WTC11 (cell line): ENCODE measurements at regions not wholly inside any gene's neighbourhood (a gene's known extent, or its start where the extent isn't known, plus 50 kb on each side); places are given as distances from the start of the nearest gene placed in this dataset.

ENCODE experiments used
- ATAC-seq: fragments of 200-7000 bp; cut with Tn5 transposase; 2 replicates; pipeline ENCODE4 v1.10.0; 2021; ENCODE audit warnings: mild to moderate bottlenecking, moderate library complexity
- CTCF ChIA-PET: fragments of 300-600 bp; sonication (Branson Sonifier 250); formaldehyde crosslinking; loops from one replicate; lab custom pipeline; 2021; ENCODE audit warnings: antibody characterized with exemption; lab: Charles Lee
- POLR2A ChIA-PET: fragments of 350-600 bp; sonication (Branson Sonifier 250); formaldehyde crosslinking; loops from one replicate; lab custom pipeline; 2021; ENCODE audit warnings: antibody characterized with exemption; lab: Charles Lee
- DNase-seq: peaks from one replicate; pipeline ENCODE4 v3.0.0; 2021; ENCODE audit warnings: low spot score
- H3K27ac Mint-ChIP-seq: 2 replicates; pipeline ENCODE4 v1.8.0; 2021; ENCODE audit warnings: mixed read lengths
- H3K27me3 Mint-ChIP-seq: 2 replicates; pipeline ENCODE4 v1.8.0; 2021; ENCODE audit warnings: low read depth, mild to moderate bottlenecking, moderate library complexity, mixed read lengths
- H3K36me3 Mint-ChIP-seq: 2 replicates; pipeline ENCODE4 v1.8.0; 2021; ENCODE audit warnings: mixed read lengths
- H3K4me1 Mint-ChIP-seq: 2 replicates; pipeline ENCODE4 v1.8.0; 2022; ENCODE audit warnings: mixed read lengths
- H3K4me3 Mint-ChIP-seq: 2 replicates; pipeline ENCODE4 v1.8.0; 2021; ENCODE audit warnings: mild to moderate bottlenecking, moderate library complexity, mixed read lengths
- H3K9me3 Mint-ChIP-seq: 2 replicates; pipeline ENCODE4 v1.8.0; 2021; ENCODE audit warnings: mixed read lengths
- ELF4 ChIP-seq: sonication (generic); formaldehyde crosslinking; IDR thresholded peaks from 2 replicates; pipeline ENCODE4 v1.8.1; 2022; ENCODE audit warnings: low read depth, mild to moderate bottlenecking, moderate library complexity, missing genetic modification reagents
- ESRRA ChIP-seq: sonication (generic); formaldehyde crosslinking; IDR thresholded peaks from 2 replicates; pipeline ENCODE4 v1.8.1; 2022; ENCODE audit warnings: mild to moderate bottlenecking, missing genetic modification reagents, borderline replicate concordance
- IRF2 ChIP-seq: sonication (generic); formaldehyde crosslinking; IDR thresholded peaks from 2 replicates; pipeline ENCODE4 v1.8.0; 2022; ENCODE audit warnings: low read depth, missing genetic modification reagents, borderline replicate concordance
- JAZF1 ChIP-seq: fragments of 250-450 bp; sonication (Bioruptor Pico); IDR thresholded peaks from 2 replicates; pipeline ENCODE4 v1.9.0; 2021; ENCODE audit warnings: moderate library complexity, mild to moderate bottlenecking, inconsistent platforms
- SMAD4 ChIP-seq: sonication (generic); formaldehyde crosslinking; IDR thresholded peaks from 2 replicates; pipeline ENCODE4 v1.8.0; 2022; ENCODE audit warnings: mild to moderate bottlenecking, missing genetic modification reagents
- TEAD1 ChIP-seq: sonication (generic); formaldehyde crosslinking; IDR thresholded peaks from 2 replicates; pipeline ENCODE4 v1.8.0; 2022; ENCODE audit warnings: mild to moderate bottlenecking, missing genetic modification reagents
- TP53 ChIP-seq: sonication (generic); formaldehyde crosslinking; IDR thresholded peaks from 2 replicates; pipeline ENCODE4 v1.8.1; 2023; ENCODE audit warnings: mild to moderate bottlenecking, missing genetic modification reagents
- ZNF263 ChIP-seq: sonication (generic); formaldehyde crosslinking; IDR thresholded peaks from 2 replicates; pipeline ENCODE4 v1.8.1; 2022; ENCODE audit warnings: low read depth, mild to moderate bottlenecking, moderate library complexity, missing genetic modification reagents
- TF ChIP-seq, protein P1 (sequence below): fragments of 250-450 bp; sonication (Bioruptor Pico); IDR thresholded peaks from 2 replicates; pipeline ENCODE4 v1.9.0; 2021; ENCODE audit warnings: mild to moderate bottlenecking, borderline replicate concordance
- TF ChIP-seq, protein P2 (sequence below): sonication (generic); formaldehyde crosslinking; IDR thresholded peaks from 2 replicates; pipeline ENCODE4 v1.8.0; 2022; ENCODE audit warnings: missing genetic modification reagents
- TF ChIP-seq, protein P3 (sequence below): fragments of 250-450 bp; sonication (Bioruptor Pico); conservative IDR thresholded peaks from 2 replicates; pipeline ENCODE4 v1.9.0; 2021; ENCODE audit warnings: mild to moderate bottlenecking
- TF ChIP-seq, protein P4 (sequence below): fragments of 250-450 bp; sonication (Bioruptor Pico); IDR thresholded peaks from 2 replicates; pipeline ENCODE4 v1.9.0; 2021; ENCODE audit warnings: moderate library complexity, mild to moderate bottlenecking, inconsistent platforms, borderline replicate concordance
- TF ChIP-seq, protein P5 (sequence below): sonication (generic); formaldehyde crosslinking; IDR thresholded peaks from 2 replicates; pipeline ENCODE4 v1.8.1; 2023; ENCODE audit warnings: mild to moderate bottlenecking, missing genetic modification reagents, moderate library complexity
- TF ChIP-seq, protein P6 (sequence below): sonication (generic); formaldehyde crosslinking; IDR thresholded peaks from 2 replicates; pipeline ENCODE4 v1.8.0; 2023; ENCODE audit warnings: missing genetic modification reagents, mild to moderate bottlenecking, borderline replicate concordance
- TF ChIP-seq, protein P7 (sequence below): sonication (generic); formaldehyde crosslinking; IDR thresholded peaks from 2 replicates; pipeline ENCODE4 v1.8.1; 2022; ENCODE audit warnings: low read depth, mild to moderate bottlenecking, moderate library complexity, missing genetic modification reagents, borderline replicate concordance

DNA sequence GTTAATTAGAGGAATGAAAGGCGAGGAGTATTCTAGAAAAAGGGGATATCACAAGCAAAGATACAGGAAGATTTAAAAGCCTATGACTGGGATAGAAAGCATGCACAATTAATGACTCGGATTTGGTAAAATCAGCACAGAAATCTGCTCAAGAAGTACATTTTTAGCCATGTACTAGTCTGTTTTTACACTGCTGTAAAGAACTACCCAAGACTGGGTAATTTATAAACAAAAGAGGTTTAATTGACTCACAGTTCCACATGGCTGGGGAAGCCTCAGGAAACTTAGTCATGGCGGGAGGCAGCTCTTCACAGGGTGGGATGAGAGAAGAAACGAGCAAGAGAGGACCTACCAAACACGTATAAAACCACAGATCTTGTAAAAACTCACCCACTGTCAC lies 716.3 kb upstream of the MDGA2 start:
- DNase-seq: no peak
- H3K27me3 Mint-ChIP-seq: no peaks in the 10 kb centered on the region; the same call in 1 of the 2 replicates
- H3K4me1 Mint-ChIP-seq: peaks cover 18% of the 10 kb centered on the region
- no peak overlapping the region for H3K4me3 Mint-ChIP-seq
- ChIA-PET CTCF (no interaction called here), POLR2A (no interaction called here)
- no peak overlapping the region for H3K27ac Mint-ChIP-seq
- TF ChIP-seq ELF4 (CRISPR knock-in tag) (no peak), JAZF1 (CRISPR knock-in tag) (no peak), TEAD1 (no peak), SMAD4 (CRISPR knock-in tag) (no peak), IRF2 (no peak), ESRRA (CRISPR knock-in tag) (no peak), TP53 (no peak)
- TF ChIP-seq, protein P1, sequence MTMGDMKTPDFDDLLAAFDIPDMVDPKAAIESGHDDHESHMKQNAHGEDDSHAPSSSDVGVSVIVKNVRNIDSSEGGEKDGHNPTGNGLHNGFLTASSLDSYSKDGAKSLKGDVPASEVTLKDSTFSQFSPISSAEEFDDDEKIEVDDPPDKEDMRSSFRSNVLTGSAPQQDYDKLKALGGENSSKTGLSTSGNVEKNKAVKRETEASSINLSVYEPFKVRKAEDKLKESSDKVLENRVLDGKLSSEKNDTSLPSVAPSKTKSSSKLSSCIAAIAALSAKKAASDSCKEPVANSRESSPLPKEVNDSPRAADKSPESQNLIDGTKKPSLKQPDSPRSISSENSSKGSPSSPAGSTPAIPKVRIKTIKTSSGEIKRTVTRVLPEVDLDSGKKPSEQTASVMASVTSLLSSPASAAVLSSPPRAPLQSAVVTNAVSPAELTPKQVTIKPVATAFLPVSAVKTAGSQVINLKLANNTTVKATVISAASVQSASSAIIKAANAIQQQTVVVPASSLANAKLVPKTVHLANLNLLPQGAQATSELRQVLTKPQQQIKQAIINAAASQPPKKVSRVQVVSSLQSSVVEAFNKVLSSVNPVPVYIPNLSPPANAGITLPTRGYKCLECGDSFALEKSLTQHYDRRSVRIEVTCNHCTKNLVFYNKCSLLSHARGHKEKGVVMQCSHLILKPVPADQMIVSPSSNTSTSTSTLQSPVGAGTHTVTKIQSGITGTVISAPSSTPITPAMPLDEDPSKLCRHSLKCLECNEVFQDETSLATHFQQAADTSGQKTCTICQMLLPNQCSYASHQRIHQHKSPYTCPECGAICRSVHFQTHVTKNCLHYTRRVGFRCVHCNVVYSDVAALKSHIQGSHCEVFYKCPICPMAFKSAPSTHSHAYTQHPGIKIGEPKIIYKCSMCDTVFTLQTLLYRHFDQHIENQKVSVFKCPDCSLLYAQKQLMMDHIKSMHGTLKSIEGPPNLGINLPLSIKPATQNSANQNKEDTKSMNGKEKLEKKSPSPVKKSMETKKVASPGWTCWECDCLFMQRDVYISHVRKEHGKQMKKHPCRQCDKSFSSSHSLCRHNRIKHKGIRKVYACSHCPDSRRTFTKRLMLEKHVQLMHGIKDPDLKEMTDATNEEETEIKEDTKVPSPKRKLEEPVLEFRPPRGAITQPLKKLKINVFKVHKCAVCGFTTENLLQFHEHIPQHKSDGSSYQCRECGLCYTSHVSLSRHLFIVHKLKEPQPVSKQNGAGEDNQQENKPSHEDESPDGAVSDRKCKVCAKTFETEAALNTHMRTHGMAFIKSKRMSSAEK: no peak
- TF ChIP-seq, protein P2, sequence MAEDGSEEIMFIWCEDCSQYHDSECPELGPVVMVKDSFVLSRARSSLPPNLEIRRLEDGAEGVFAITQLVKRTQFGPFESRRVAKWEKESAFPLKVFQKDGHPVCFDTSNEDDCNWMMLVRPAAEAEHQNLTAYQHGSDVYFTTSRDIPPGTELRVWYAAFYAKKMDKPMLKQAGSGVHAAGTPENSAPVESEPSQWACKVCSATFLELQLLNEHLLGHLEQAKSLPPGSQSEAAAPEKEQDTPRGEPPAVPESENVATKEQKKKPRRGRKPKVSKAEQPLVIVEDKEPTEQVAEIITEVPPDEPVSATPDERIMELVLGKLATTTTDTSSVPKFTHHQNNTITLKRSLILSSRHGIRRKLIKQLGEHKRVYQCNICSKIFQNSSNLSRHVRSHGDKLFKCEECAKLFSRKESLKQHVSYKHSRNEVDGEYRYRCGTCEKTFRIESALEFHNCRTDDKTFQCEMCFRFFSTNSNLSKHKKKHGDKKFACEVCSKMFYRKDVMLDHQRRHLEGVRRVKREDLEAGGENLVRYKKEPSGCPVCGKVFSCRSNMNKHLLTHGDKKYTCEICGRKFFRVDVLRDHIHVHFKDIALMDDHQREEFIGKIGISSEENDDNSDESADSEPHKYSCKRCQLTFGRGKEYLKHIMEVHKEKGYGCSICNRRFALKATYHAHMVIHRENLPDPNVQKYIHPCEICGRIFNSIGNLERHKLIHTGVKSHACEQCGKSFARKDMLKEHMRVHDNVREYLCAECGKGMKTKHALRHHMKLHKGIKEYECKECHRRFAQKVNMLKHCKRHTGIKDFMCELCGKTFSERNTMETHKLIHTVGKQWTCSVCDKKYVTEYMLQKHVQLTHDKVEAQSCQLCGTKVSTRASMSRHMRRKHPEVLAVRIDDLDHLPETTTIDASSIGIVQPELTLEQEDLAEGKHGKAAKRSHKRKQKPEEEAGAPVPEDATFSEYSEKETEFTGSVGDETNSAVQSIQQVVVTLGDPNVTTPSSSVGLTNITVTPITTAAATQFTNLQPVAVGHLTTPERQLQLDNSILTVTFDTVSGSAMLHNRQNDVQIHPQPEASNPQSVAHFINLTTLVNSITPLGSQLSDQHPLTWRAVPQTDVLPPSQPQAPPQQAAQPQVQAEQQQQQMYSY (CRISPR knock-in tag): no peak
- TF ChIP-seq, protein P3, sequence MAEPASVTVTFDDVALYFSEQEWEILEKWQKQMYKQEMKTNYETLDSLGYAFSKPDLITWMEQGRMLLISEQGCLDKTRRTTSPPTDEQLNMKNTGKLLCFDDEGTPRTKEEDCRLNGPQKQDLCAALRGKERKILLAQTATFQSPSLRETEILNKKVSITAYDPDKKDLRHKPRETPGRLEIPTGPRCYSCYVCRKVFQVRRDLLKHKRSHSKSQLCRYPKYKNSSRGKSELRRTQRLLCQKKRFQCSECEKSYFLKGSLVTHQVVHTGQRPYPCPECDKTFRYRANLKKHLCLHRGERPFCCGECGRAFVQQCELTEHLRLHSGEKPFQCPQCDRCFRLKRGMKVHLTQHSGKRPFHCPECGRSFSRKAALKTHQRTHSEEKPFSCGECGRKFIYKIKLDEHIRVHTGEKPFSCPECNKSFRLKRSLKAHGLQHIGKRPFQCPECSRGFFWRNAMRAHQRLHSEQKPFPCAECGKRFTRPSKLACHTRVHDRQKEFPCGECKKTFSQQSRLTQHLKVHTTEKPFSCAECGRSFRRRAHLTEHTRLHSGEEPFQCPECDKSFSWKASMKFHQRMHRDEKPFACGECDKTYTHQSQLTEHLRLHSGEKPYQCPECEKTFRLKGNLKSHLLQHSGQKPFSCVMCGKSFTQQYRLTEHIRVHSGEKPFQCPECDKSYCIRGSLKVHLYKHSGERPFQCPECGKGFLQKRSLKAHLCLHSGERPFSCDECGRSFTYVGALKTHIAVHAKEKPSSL (CRISPR knock-in tag): no peak
- TF ChIP-seq, protein P4, sequence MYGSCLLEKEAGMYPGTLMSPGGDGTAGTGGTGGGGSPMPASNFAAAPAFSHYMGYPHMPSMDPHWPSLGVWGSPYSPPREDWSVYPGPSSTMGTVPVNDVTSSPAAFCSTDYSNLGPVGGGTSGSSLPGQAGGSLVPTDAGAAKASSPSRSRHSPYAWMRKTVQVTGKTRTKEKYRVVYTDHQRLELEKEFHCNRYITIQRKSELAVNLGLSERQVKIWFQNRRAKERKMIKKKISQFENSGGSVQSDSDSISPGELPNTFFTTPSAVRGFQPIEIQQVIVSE: no peak
- TF ChIP-seq, protein P5, sequence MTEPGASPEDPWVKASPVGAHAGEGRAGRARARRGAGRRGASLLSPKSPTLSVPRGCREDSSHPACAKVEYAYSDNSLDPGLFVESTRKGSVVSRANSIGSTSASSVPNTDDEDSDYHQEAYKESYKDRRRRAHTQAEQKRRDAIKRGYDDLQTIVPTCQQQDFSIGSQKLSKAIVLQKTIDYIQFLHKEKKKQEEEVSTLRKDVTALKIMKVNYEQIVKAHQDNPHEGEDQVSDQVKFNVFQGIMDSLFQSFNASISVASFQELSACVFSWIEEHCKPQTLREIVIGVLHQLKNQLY (CRISPR knock-in tag): no peak
- TF ChIP-seq, all 79 proteins: peak for 0
- peaks cover 21% of the 10 kb centered on the region for H3K9me3 Mint-ChIP-seq
- H3K36me3 Mint-ChIP-seq: peaks cover 3% of the 10 kb centered on the region; the same call in 1 of the 2 replicates
- no peak for ATAC-seq

DNA sequence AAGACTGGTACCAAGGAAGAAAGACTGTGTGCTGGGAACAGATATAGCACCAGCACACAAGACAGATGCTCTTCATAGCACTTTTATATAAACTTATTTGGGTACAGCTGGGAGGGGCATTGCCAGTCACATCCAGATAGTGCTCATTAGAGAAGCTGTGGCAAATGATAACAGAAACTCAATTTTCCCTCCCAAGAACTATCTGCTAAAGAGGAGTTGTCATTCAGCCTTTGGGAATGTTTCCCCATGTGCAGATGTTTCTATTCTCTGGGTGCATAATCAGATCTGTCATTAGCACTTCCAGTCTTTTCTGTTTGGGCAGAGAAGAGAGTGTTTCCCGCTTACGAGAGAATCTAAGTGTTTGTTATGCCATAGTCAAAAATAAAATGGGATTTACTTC lies 714.9 kb upstream of the MDGA2 start:
- Mint-ChIP-seq H3K4me1 (peaks cover 12% of the 10 kb centered on the region), H3K27ac (no peak overlapping the region), H3K36me3 (peaks cover 3% of the 10 kb centered on the region; the same call in 1 of the 2 replicates), H3K27me3 (no peaks in the 10 kb centered on the region; the same call in 1 of the 2 replicates), H3K4me3 (no peak overlapping the region), H3K9me3 (peaks cover 15% of the 10 kb centered on the region; the same call in 1 of the 2 replicates)
- no peak for ATAC-seq
- ChIA-PET POLR2A (no interaction called here), CTCF (no interaction called here)
- DNase-seq: no peak
- TF ChIP-seq, protein P6, sequence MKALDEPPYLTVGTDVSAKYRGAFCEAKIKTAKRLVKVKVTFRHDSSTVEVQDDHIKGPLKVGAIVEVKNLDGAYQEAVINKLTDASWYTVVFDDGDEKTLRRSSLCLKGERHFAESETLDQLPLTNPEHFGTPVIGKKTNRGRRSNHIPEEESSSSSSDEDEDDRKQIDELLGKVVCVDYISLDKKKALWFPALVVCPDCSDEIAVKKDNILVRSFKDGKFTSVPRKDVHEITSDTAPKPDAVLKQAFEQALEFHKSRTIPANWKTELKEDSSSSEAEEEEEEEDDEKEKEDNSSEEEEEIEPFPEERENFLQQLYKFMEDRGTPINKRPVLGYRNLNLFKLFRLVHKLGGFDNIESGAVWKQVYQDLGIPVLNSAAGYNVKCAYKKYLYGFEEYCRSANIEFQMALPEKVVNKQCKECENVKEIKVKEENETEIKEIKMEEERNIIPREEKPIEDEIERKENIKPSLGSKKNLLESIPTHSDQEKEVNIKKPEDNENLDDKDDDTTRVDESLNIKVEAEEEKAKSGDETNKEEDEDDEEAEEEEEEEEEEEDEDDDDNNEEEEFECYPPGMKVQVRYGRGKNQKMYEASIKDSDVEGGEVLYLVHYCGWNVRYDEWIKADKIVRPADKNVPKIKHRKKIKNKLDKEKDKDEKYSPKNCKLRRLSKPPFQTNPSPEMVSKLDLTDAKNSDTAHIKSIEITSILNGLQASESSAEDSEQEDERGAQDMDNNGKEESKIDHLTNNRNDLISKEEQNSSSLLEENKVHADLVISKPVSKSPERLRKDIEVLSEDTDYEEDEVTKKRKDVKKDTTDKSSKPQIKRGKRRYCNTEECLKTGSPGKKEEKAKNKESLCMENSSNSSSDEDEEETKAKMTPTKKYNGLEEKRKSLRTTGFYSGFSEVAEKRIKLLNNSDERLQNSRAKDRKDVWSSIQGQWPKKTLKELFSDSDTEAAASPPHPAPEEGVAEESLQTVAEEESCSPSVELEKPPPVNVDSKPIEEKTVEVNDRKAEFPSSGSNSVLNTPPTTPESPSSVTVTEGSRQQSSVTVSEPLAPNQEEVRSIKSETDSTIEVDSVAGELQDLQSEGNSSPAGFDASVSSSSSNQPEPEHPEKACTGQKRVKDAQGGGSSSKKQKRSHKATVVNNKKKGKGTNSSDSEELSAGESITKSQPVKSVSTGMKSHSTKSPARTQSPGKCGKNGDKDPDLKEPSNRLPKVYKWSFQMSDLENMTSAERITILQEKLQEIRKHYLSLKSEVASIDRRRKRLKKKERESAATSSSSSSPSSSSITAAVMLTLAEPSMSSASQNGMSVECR (CRISPR knock-in tag): no peak
- TF ChIP-seq, protein P5 (CRISPR knock-in tag): no peak
- TF ChIP-seq ZNF263 (CRISPR knock-in tag): no peak
- TF ChIP-seq, protein P7, sequence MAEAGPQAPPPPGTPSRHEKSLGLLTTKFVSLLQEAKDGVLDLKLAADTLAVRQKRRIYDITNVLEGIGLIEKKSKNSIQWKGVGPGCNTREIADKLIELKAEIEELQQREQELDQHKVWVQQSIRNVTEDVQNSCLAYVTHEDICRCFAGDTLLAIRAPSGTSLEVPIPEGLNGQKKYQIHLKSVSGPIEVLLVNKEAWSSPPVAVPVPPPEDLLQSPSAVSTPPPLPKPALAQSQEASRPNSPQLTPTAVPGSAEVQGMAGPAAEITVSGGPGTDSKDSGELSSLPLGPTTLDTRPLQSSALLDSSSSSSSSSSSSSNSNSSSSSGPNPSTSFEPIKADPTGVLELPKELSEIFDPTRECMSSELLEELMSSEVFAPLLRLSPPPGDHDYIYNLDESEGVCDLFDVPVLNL (CRISPR knock-in tag): no peak
